B cell (primary cell): ENCODE measurements at regions not wholly inside any gene's neighbourhood (a gene's known extent, or its start where the extent isn't known, plus 50 kb on each side); places are given as distances from the start of the nearest gene placed in this dataset.

Source experiments
- ATAC-seq: fragments of 200-7000 bp; cut with Tn5 transposase; one replicate; pipeline ENCODE4 v1.10.0; 2021; ENCODE audit warnings: low read depth, mild to moderate bottlenecking, moderate number of reproducible peaks, moderate library complexity
- CTCF ChIA-PET: fragments of 350-600 bp; sonication (Branson Sonifier 250); formaldehyde crosslinking; loops from one replicate; lab custom pipeline; 2021; ENCODE audit warnings: antibody characterized with exemption, inconsistent platforms; lab: Charles Lee
- POLR2A ChIA-PET: fragments of 350-600 bp; sonication (Branson Sonifier 250); formaldehyde crosslinking; loops from one replicate; lab custom pipeline; 2021; ENCODE audit warnings: antibody characterized with exemption; lab: Charles Lee
- DNase-seq: peaks from one replicate; pipeline ENCODE4 v3.0.0; 2013
- H2AFZ ChIP-seq: 2 replicates; pipeline ENCODE4 v1.6.1; 2012; ENCODE audit warnings: mild to moderate bottlenecking, low read depth, low read length; ENCODE audit not compliant: insufficient read depth, poor library complexity, severe bottlenecking
- H3K27ac ChIP-seq, 2 donors: 1 replicate in 1 of 2; 2 replicates in 1 of 2; pipeline ENCODE4 v1.5.1; 2012 to 2013; ENCODE audit warnings: low read length in 2 of 2, mild to moderate bottlenecking in 2 of 2, moderate library complexity in 1 of 2
- H3K27me3 ChIP-seq, 4 experiments: fragments of 200-600 bp in 1 of 4; sonication (generic) in 1 of 4; replicated peaks in 1 of 4; 1 replicate in 2 of 4; 2 replicates in 2 of 4; pipeline versions ENCODE4 v1.6.1 to v1.7.0; 2013 to 2016; ENCODE audit warnings: low read length in 3 of 4, mild to moderate bottlenecking in 2 of 4, mixed read lengths in 1 of 4, moderate library complexity in 1 of 4; ENCODE audit not compliant: insufficient read depth in 4 of 4, control insufficient read depth in 3 of 4; ENCODE audit errors: control extremely low read depth in 1 of 4
- H3K36me3 ChIP-seq, 2 experiments: replicated peaks in 1 of 2; 1 replicate in 1 of 2; 2 replicates in 1 of 2; pipeline versions ENCODE4 v1.6.1 to v1.7.1; 2013; ENCODE audit warnings: low read length in 1 of 2; ENCODE audit not compliant: insufficient read depth in 2 of 2, control insufficient read depth in 1 of 2; ENCODE audit errors: control extremely low read depth in 1 of 2, extremely low read depth in 1 of 2
- H3K4me1 ChIP-seq, 2 donors: fragments of 200-600 bp in 1 of 2; sonication (generic) in 1 of 2; 1 replicate in 1 of 2; 2 replicates in 1 of 2; pipeline versions ENCODE4 v1.5.1 to v1.6.1; 2013 to 2017; ENCODE audit warnings: low read length in 2 of 2; ENCODE audit not compliant: control insufficient read depth in 2 of 2, insufficient read depth in 2 of 2
- H3K4me2 ChIP-seq: replicated peaks from 2 replicates; pipeline ENCODE3; 2012; ENCODE audit warnings: mild to moderate bottlenecking, low read depth, low read length; ENCODE audit not compliant: poor library complexity, severe bottlenecking
- H3K4me3 ChIP-seq, 5 experiments: fragments of 200-600 bp in 1 of 5; sonication (generic) in 1 of 5; 1 replicate in 3 of 5; 2 replicates in 2 of 5; pipeline versions ENCODE4 v1.5.1 to v1.7.0; 2011 to 2016; ENCODE audit warnings: low read length in 4 of 5, mild to moderate bottlenecking in 4 of 5, low read depth in 2 of 5, control low read depth in 1 of 5, moderate library complexity in 1 of 5; ENCODE audit not compliant: insufficient read depth in 1 of 5; ENCODE audit errors: control extremely low read depth in 1 of 5, extremely low read depth in 1 of 5
- H3K79me2 ChIP-seq: fragments of 200-600 bp; sonication (generic); one replicate; pipeline ENCODE4 v1.6.0; 2016; ENCODE audit warnings: low read length; ENCODE audit not compliant: control insufficient read depth, insufficient read depth
- H3K9ac ChIP-seq: fragments of 200-600 bp; sonication (generic); 2 replicates; pipeline ENCODE4 v1.6.1; 2017; ENCODE audit warnings: mild to moderate bottlenecking, low read length, moderate library complexity
- H3K9me3 ChIP-seq, 3 donors: one replicate each; pipeline versions ENCODE4 v1.6.1 to v1.7.1; 2013; ENCODE audit warnings: low read length in 2 of 3; ENCODE audit not compliant: control insufficient read depth in 2 of 3, insufficient read depth in 1 of 3; ENCODE audit errors: control extremely low read depth in 1 of 3
- H4K20me1 ChIP-seq: 2 replicates; pipeline ENCODE4 v1.6.0; 2012; ENCODE audit warnings: mild to moderate bottlenecking, low read length; ENCODE audit not compliant: insufficient read depth, control insufficient read depth, poor library complexity, severe bottlenecking
- H3K27ac Mint-ChIP-seq: one replicate; pipeline ENCODE4 v1.8.0; 2021; ENCODE audit warnings: mixed read lengths
- H3K27me3 Mint-ChIP-seq: one replicate; pipeline ENCODE4 v1.8.0; 2021; ENCODE audit warnings: mixed read lengths
- H3K4me1 Mint-ChIP-seq: one replicate; pipeline ENCODE4 v1.8.0; 2021; ENCODE audit warnings: mixed read lengths
- H3K4me3 Mint-ChIP-seq: one replicate; pipeline ENCODE4 v1.8.0; 2021; ENCODE audit warnings: mixed read lengths
- H3K9me3 Mint-ChIP-seq: one replicate; pipeline ENCODE4 v1.8.0; 2022; ENCODE audit warnings: mixed read lengths; ENCODE audit not compliant: insufficient read depth
- CTCF ChIP-seq: fragments of 200-600 bp; IDR thresholded peaks from one replicate; pipeline ENCODE4 v1.8.0; 2022; ENCODE audit warnings: antibody characterized with exemption, mild to moderate bottlenecking
- EZH2 ChIP-seq: IDR thresholded peaks from 2 replicates; pipeline ENCODE4 v1.6.1; 2012; ENCODE audit warnings: borderline replicate concordance, low read depth, mild to moderate bottlenecking, moderate library complexity, low read length; ENCODE audit not compliant: insufficient read depth, poor library complexity, severe bottlenecking
- WGBS: methylation state at CpG from one replicate; pipeline ENCODE4 v1.1.5; 2013; ENCODE audit warnings: missing lambda C conversion rate; ENCODE audit not compliant: insufficient coverage; 5-methylcytosine and 5-hydroxymethylcytosine counted together
- intact Hi-C: fragments of 100-400 bp; cut with micrococcal nuclease; formaldehyde crosslinking; loops from one replicate; pipeline ENCODE4 v1.10.0; 2022

- H3K27me3 ChIP-seq: no peaks in the 10 kb centered on the region
- no peaks in the 10 kb centered on the region for H3K4me1 ChIP-seq
- 100% methylated on average over 1 of the region's 1 CpG for WGBS
- Mint-ChIP-seq H3K4me3 (no peak overlapping the region), H3K27ac (no peak overlapping the region), H3K27me3 (no peaks in the 10 kb centered on the region), H3K4me1 (no peaks in the 10 kb centered on the region), H3K9me3 (no peaks in the 10 kb centered on the region)
- no peak overlapping the region for H3K27ac ChIP-seq
- H3K4me2 ChIP-seq: no peak overlapping the region
- intact Hi-C loops: no loop called here
- ChIA-PET POLR2A (no interaction called here), CTCF (no interaction called here)
- no peaks in the 10 kb centered on the region for H3K79me2 ChIP-seq
- DNase-seq: no peak
- no peak for ATAC-seq
- TF ChIP-seq EZH2 (no peak), CTCF (no peak)
- no peaks in the 10 kb centered on the region for H3K9me3 ChIP-seq
- no peak overlapping the region for H2AFZ ChIP-seq
- H4K20me1 ChIP-seq: no peaks in the 10 kb centered on the region
- no peak overlapping the region for H3K9ac ChIP-seq
- no peak overlapping the region for H3K4me3 ChIP-seq
- no peaks in the 10 kb centered on the region for H3K36me3 ChIP-seq
These were observed 191.7 kb downstream of the TTLL7 start for GRCh38 chr1:83807231-83807630.

- Histone ChIP-seq H3K79me2 (no peaks in the 10 kb centered on the region), H3K4me2 (no peak overlapping the region)
These were observed 193.0 kb downstream of the TTLL7 start for GRCh38 chr1:83805921-83806320.

More at GRCh38 chr1:83805921-83806320, 193.0 kb downstream of the TTLL7 start:
- Mint-ChIP-seq H3K9me3 (no peaks in the 10 kb centered on the region), H3K4me3 (no peak overlapping the region), H3K4me1 (no peaks in the 10 kb centered on the region), H3K27ac (no peak overlapping the region), H3K27me3 (no peaks in the 10 kb centered on the region)
- no peak overlapping the region for H3K4me3 ChIP-seq
- no peak overlapping the region for H2AFZ ChIP-seq
- no peaks in the 10 kb centered on the region for H3K4me1 ChIP-seq
- DNase-seq (no peak), ATAC-seq (no peak)
- TF ChIP-seq EZH2: no peak
- no peak for TF ChIP-seq CTCF
- no peaks in the 10 kb centered on the region for H3K36me3 ChIP-seq
- WGBS: 93% methylated on average over 3 of the region's 4 CpGs
- intact Hi-C loops: no loop called here
- ChIA-PET POLR2A (no interaction called here), CTCF (no interaction called here)
- no peaks in the 10 kb centered on the region for H3K27me3 ChIP-seq
- H3K9me3 ChIP-seq: no peaks in the 10 kb centered on the region
- H4K20me1 ChIP-seq: no peaks in the 10 kb centered on the region
- no peak overlapping the region for H3K9ac ChIP-seq
- no peak overlapping the region for H3K27ac ChIP-seq
